HCT116 (cell line): ENCODE measurements at regions not wholly inside any gene's neighbourhood (a gene's known extent, or its start where the extent isn't known, plus 50 kb on each side); places are given as distances from the start of the nearest gene placed in this dataset.

Source experiments
- ATAC-seq: fragments of 200-7000 bp; cut with Tn5 transposase; 2 replicates; pipeline ENCODE4 v1.9.1; 2020; ENCODE audit warnings: mild to moderate bottlenecking, moderate library complexity
- BruUV-seq: library from RNA; stranded (reverse); fragments of 400-500 nt; replicated peaks from 2 replicates; lab custom pipeline; 2021; lab: Mats Ljungman, UMichigan
- CTCF ChIA-PET: fragments of 300-600 bp; sonication (Branson Sonifier 250); formaldehyde crosslinking; loops from one replicate; lab custom pipeline; 2021; ENCODE audit warnings: antibody characterized with exemption; lab: Charles Lee
- POLR2A ChIA-PET: fragments of 300-600, 350-600 bp; sonication (Branson Sonifier 250); formaldehyde crosslinking; loops from one replicate; lab custom pipeline; 2021; ENCODE audit warnings: antibody characterized with exemption; lab: Charles Lee
- RAD21 ChIA-PET, 2 experiments: fragments of 300-600 bp; sonication (Branson Sonifier 250); formaldehyde crosslinking; loops; one replicate each; lab custom pipeline; 2023; ENCODE audit warnings: low total read pairs in 2 of 2; ENCODE audit not compliant: uncharacterized antibody in 2 of 2, unreplicated experiment in 2 of 2, low non-redundant PET in 1 of 2; lab: Charles Lee
- DNase-seq: peaks from one replicate; pipeline ENCODE4 v3.0.0-alpha.2; 2010; ENCODE audit warnings: low read depth, low spot score
- H2AFZ ChIP-seq: fragments of 200-600 bp; shearing (Covaris generic), sonication (generic); 2 replicates; pipeline ENCODE4 v1.6.1; 2017; ENCODE audit warnings: low read depth, mixed run types, mixed read lengths, antibody characterized with exemption, low read length; ENCODE audit not compliant: poor library complexity, severe bottlenecking
- H3K27ac ChIP-seq: 2 replicates; pipeline ENCODE4 v1.5.1; 2012; ENCODE audit warnings: low read depth, low read length
- H3K27me3 ChIP-seq: fragments of 200-600 bp; sonication (generic); 2 replicates; pipeline ENCODE4 v1.6.1; 2016; ENCODE audit warnings: mixed run types, low read length, mixed read lengths; ENCODE audit not compliant: insufficient read depth
- H3K36me3 ChIP-seq, 2 experiments: fragments of 200-500 bp in 1 of 2; fragments of 200-600 bp in 1 of 2; sonication (Bioruptor generic) in 1 of 2; sonication (generic) in 1 of 2; 2 replicates each; pipeline versions ENCODE4 v1.5.1 to v1.6.1; 2014 to 2016; ENCODE audit warnings: low read length in 2 of 2, inconsistent platforms in 1 of 2, mixed read lengths in 1 of 2, mixed run types in 1 of 2; ENCODE audit not compliant: insufficient read depth in 2 of 2, control insufficient read depth in 1 of 2
- H3K4me1 ChIP-seq, 2 experiments: fragments of 200-600 bp in 1 of 2; sonication (generic) in 1 of 2; 2 replicates each; pipeline versions ENCODE4 v1.5.1 to v1.6.1; 2012 to 2017; ENCODE audit warnings: low read length in 2 of 2, inconsistent platforms in 1 of 2, mild to moderate bottlenecking in 1 of 2, mixed read lengths in 1 of 2, mixed run types in 1 of 2, moderate library complexity in 1 of 2; ENCODE audit not compliant: insufficient read depth in 2 of 2, control insufficient read depth in 1 of 2
- H3K4me2 ChIP-seq: fragments of 200-600 bp; sonication (generic); 2 replicates; pipeline ENCODE4 v1.6.1; 2017; ENCODE audit warnings: mixed run types, low read length, mixed read lengths
- H3K4me3 ChIP-seq, 2 experiments: fragments of 200-600 bp in 1 of 2; sonication (generic) in 1 of 2; replicated peaks in 1 of 2; 2 replicates each; pipeline ENCODE4 v1.5.1; 2011 to 2016; ENCODE audit warnings: low read length in 2 of 2, control low read depth in 1 of 2, low read depth in 1 of 2, mild to moderate bottlenecking in 1 of 2, mixed read lengths in 1 of 2, mixed run types in 1 of 2
- H3K79me2 ChIP-seq: fragments of 200-600 bp; sonication (generic); 2 replicates; pipeline ENCODE4 v1.6.1; 2017; ENCODE audit warnings: mild to moderate bottlenecking, mixed run types, low read length, moderate library complexity, mixed read lengths; ENCODE audit not compliant: insufficient read depth
- H3K9ac ChIP-seq: fragments of 200-600 bp; sonication (generic); 2 replicates; pipeline ENCODE4 v1.6.1; 2016; ENCODE audit warnings: low read length, mixed read lengths
- H3K9me2 ChIP-seq: fragments of 200-600 bp; sonication (generic), shearing (Covaris generic); 2 replicates; pipeline ENCODE4 v1.6.1; 2017; ENCODE audit warnings: mixed run types, mild to moderate bottlenecking, moderate library complexity; ENCODE audit not compliant: insufficient read depth
- H3K9me3 ChIP-seq, 2 experiments: fragments of 200-500 bp in 1 of 2; fragments of 200-600 bp in 1 of 2; sonication (Bioruptor generic) in 1 of 2; sonication (generic) in 1 of 2; 2 replicates each; pipeline ENCODE4 v1.6.1; 2014 to 2017; ENCODE audit warnings: low read length in 2 of 2, mixed read lengths in 2 of 2, inconsistent platforms in 1 of 2, low read depth in 1 of 2, mild to moderate bottlenecking in 1 of 2, mixed run types in 1 of 2, moderate library complexity in 1 of 2; ENCODE audit not compliant: control insufficient read depth in 1 of 2, insufficient read depth in 1 of 2
- H4K20me1 ChIP-seq: fragments of 200-600 bp; sonication (generic), shearing (Covaris generic); 2 replicates; pipeline ENCODE4 v1.6.1; 2017; ENCODE audit warnings: mixed run types, mild to moderate bottlenecking, moderate library complexity; ENCODE audit not compliant: insufficient read depth
- ATF3 ChIP-seq: IDR thresholded peaks from 2 replicates; pipeline ENCODE4 v1.6.1; 2012
- CBX3 ChIP-seq: IDR thresholded peaks from 2 replicates; pipeline ENCODE4 v1.6.1; 2012; ENCODE audit warnings: low read depth
- CTCF ChIP-seq, 3 experiments: fragments of 200-600 bp in 1 of 3; sonication (generic) in 1 of 3; IDR thresholded peaks in 2 of 3; conservative IDR thresholded peaks in 1 of 3; 2 replicates each; pipeline ENCODE4 v1.5.1; 2012 to 2017; ENCODE audit warnings: low read depth in 2 of 3, low read length in 2 of 3, antibody characterized with exemption in 1 of 3, borderline replicate concordance in 1 of 3, control low read depth in 1 of 3, mild to moderate bottlenecking in 1 of 3, mixed read lengths in 1 of 3, mixed run types in 1 of 3, moderate library complexity in 1 of 3; ENCODE audit not compliant: insufficient read depth in 1 of 3
- EGR1 ChIP-seq: IDR thresholded peaks from 2 replicates; pipeline ENCODE4 v1.6.1; 2012; ENCODE audit warnings: low read depth
- EZH2 ChIP-seq: fragments of 200-600 bp; sonication (generic); IDR thresholded peaks from 2 replicates; pipeline ENCODE4 v1.6.1; 2017; ENCODE audit warnings: antibody characterized with exemption, mixed run types
- POLR2A ChIP-seq: IDR thresholded peaks from 2 replicates; pipeline ENCODE4 v1.7.0; 2011; ENCODE audit warnings: borderline replicate concordance; ENCODE audit not compliant: insufficient read depth, insufficient read length; ENCODE audit errors: extremely low read depth
- REST ChIP-seq: IDR thresholded peaks from 2 replicates; pipeline ENCODE4 v1.6.1; 2012; ENCODE audit warnings: low read depth
- SIN3A ChIP-seq: IDR thresholded peaks from 2 replicates; pipeline ENCODE4 v1.6.1; 2012; ENCODE audit warnings: low read depth
- SP1 ChIP-seq: IDR thresholded peaks from 2 replicates; pipeline ENCODE4 v1.6.1; 2012; ENCODE audit warnings: low read depth
- SRF ChIP-seq: IDR thresholded peaks from 2 replicates; pipeline ENCODE4 v1.6.1; 2012; ENCODE audit warnings: low read depth
- ZBTB33 ChIP-seq: IDR thresholded peaks from 2 replicates; pipeline ENCODE4 v1.6.1; 2011; ENCODE audit warnings: mild to moderate bottlenecking, low read length, moderate library complexity; ENCODE audit not compliant: insufficient replicate concordance; ENCODE audit errors: extremely low read depth
- intact Hi-C: fragments of 100-400 bp; cut with micrococcal nuclease; formaldehyde crosslinking; loops from 2 replicates; pipeline ENCODE4 v1.10.0; 2022

GRCh38 chr11:30758946-30759504 lies 172.9 kb upstream of the MPPED2 start (continued):
- no peak for TF ChIP-seq ZBTB33
- no peak for TF ChIP-seq CBX3
- no peak for TF ChIP-seq ATF3
- no peak for TF ChIP-seq SP1
- TF ChIP-seq REST: no peak
- no peak for TF ChIP-seq EGR1

- no peak overlapping the region for H3K9ac ChIP-seq
- no peaks in the 10 kb centered on the region for H3K79me2 ChIP-seq
- RAD21 ChIA-PET: no interaction called here
- H3K9me3 ChIP-seq: no peaks in the 10 kb centered on the region
- DNase-seq (no peak), ATAC-seq (no peak)
- H4K20me1 ChIP-seq: no peaks in the 10 kb centered on the region
- intact Hi-C loops: no loop called here
- no peak overlapping the region for H3K4me3 ChIP-seq
- H3K4me2 ChIP-seq: no peak overlapping the region
- H3K27me3 ChIP-seq: no peaks in the 10 kb centered on the region
- H3K9me2 ChIP-seq: no peaks in the 10 kb centered on the region
- CTCF ChIA-PET: no interaction called here
- no TSS peak for BruUV-seq
- no peaks in the 10 kb centered on the region for H3K36me3 ChIP-seq
- POLR2A ChIA-PET: no interaction called here
- H3K27ac ChIP-seq: no peak overlapping the region
- H3K4me1 ChIP-seq: no peaks in the 10 kb centered on the region
- no peak overlapping the region for H2AFZ ChIP-seq
- TF ChIP-seq CTCF (IDR thresholded peaks at IDR 0.05 in 2 of 3, conservative IDR thresholded peaks at IDR 0.05 in 1 of 3; ENCODE audit: borderline replicate concordance in 1 of 3, insufficient read depth in 1 of 3, low read depth in 2 of 3, low read length in 2 of 3): no peak
- no peak for TF ChIP-seq SRF
- no peak for TF ChIP-seq REST
- no peak for TF ChIP-seq POLR2A
- TF ChIP-seq SP1: no peak
- TF ChIP-seq SIN3A: no peak
- no peak for TF ChIP-seq EZH2
Observed at GRCh38 chr11:30758518-30758917, 172.4 kb upstream of the MPPED2 start.
